ENCODE measurements at regions not wholly inside any gene's neighbourhood (a gene's known extent, or its start where the extent isn't known, plus 50 kb on each side); places are given as distances from the start of the nearest gene placed in this dataset.

DNA sequence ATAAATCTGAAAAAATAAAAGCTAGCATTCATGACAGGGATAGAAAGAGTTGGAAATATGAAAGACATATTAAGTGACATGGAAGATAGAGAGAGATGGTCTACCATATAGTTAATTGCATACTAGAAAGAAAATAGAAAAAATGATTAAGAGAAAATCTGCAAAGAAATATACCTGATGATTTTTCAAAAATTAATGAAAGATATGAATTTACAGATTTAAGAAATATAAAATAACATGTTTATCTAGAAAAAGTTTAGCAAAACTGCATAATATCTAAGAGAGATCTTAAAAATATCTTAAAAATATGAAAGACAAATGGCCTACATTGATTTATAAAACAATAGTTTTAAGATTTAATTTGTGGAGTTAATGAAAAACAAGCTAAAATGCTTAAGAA is 219.1 kb upstream of the RPS23 start:
- TF ChIP-seq RBBP5 (IDR thresholded peaks at IDR 0.05; ENCODE audit: borderline replicate concordance, low read depth, low read length) (no peak), HDAC6 (IDR thresholded peaks at IDR 0.05; ENCODE audit: low read depth, low read length) (no peak), EGR1 (IDR thresholded peaks at IDR 0.05; ENCODE audit: borderline replicate concordance, low read depth, low read length) (no peak), POLR2AphosphoS5 (IDR thresholded peaks at IDR 0.05; ENCODE audit: low read depth, low read length) (no peak), SUZ12 (IDR thresholded peaks at IDR 0.05; ENCODE audit: low read length) (no peak), YY1 (IDR thresholded peaks at IDR 0.05; ENCODE audit: low read depth, low read length) (no peak), BCL11A (IDR thresholded peaks at IDR 0.05; ENCODE audit: low read depth in 2 of 2, low read length in 2 of 2) (no peak), POLR2A (IDR thresholded peaks at IDR 0.05; ENCODE audit: control extremely low read depth in 1 of 2, low read depth in 2 of 2, low read length in 2 of 2) (no peak), TCF12 (IDR thresholded peaks at IDR 0.05; ENCODE audit: low read depth, low read length) (no peak)
- TF ChIP-seq, protein P1, sequence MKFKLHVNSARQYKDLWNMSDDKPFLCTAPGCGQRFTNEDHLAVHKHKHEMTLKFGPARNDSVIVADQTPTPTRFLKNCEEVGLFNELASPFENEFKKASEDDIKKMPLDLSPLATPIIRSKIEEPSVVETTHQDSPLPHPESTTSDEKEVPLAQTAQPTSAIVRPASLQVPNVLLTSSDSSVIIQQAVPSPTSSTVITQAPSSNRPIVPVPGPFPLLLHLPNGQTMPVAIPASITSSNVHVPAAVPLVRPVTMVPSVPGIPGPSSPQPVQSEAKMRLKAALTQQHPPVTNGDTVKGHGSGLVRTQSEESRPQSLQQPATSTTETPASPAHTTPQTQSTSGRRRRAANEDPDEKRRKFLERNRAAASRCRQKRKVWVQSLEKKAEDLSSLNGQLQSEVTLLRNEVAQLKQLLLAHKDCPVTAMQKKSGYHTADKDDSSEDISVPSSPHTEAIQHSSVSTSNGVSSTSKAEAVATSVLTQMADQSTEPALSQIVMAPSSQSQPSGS (IDR thresholded peaks at IDR 0.05; ENCODE audit: low read length), result no peak
- TF ChIP-seq, protein P2, sequence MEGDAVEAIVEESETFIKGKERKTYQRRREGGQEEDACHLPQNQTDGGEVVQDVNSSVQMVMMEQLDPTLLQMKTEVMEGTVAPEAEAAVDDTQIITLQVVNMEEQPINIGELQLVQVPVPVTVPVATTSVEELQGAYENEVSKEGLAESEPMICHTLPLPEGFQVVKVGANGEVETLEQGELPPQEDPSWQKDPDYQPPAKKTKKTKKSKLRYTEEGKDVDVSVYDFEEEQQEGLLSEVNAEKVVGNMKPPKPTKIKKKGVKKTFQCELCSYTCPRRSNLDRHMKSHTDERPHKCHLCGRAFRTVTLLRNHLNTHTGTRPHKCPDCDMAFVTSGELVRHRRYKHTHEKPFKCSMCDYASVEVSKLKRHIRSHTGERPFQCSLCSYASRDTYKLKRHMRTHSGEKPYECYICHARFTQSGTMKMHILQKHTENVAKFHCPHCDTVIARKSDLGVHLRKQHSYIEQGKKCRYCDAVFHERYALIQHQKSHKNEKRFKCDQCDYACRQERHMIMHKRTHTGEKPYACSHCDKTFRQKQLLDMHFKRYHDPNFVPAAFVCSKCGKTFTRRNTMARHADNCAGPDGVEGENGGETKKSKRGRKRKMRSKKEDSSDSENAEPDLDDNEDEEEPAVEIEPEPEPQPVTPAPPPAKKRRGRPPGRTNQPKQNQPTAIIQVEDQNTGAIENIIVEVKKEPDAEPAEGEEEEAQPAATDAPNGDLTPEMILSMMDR (IDR thresholded peaks at IDR 0.05; ENCODE audit: control extremely low read depth in 1 of 3, insufficient read depth in 1 of 3, low read depth in 1 of 3, low read length in 3 of 3), result no peak

Measured in H1 (cell line).